ENCODE measurements at regions not wholly inside any gene's neighbourhood (a gene's known extent, or its start where the extent isn't known, plus 50 kb on each side); places are given as distances from the start of the nearest gene placed in this dataset.

DNA sequence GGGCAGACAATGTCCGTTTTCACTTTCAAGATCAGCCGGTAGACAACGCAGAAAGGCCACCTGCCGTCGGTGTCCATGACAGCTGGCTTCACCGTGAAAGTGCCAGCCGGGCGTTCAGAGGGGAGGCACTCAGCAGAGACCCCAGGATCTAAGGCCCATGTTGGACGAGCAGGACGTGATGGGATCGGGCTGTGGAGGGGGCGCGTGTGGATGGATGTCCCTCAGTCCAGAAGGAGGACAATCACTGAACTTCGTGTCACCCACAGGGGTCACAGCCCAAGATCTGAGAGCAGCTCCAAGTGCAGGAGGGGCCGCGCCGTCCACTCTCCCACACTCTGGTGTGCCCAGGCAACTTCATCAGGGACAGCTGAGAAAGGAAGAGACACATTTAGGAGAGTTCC lies 164.4 kb downstream of the BRD1 start:
- TF ChIP-seq, protein P1, sequence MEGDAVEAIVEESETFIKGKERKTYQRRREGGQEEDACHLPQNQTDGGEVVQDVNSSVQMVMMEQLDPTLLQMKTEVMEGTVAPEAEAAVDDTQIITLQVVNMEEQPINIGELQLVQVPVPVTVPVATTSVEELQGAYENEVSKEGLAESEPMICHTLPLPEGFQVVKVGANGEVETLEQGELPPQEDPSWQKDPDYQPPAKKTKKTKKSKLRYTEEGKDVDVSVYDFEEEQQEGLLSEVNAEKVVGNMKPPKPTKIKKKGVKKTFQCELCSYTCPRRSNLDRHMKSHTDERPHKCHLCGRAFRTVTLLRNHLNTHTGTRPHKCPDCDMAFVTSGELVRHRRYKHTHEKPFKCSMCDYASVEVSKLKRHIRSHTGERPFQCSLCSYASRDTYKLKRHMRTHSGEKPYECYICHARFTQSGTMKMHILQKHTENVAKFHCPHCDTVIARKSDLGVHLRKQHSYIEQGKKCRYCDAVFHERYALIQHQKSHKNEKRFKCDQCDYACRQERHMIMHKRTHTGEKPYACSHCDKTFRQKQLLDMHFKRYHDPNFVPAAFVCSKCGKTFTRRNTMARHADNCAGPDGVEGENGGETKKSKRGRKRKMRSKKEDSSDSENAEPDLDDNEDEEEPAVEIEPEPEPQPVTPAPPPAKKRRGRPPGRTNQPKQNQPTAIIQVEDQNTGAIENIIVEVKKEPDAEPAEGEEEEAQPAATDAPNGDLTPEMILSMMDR (IDR thresholded peaks at IDR 0.05) = no peak
- TF ChIP-seq EP300 (IDR thresholded peaks at IDR 0.05) = no peak
- no peak for TF ChIP-seq POLR2A (IDR thresholded peaks at IDR 0.05)
- Histone ChIP-seq H3K4me3 (no peak overlapping the region), H3K4me1 (peaks cover 0 to 9% (median 0%) of the 10 kb centered on the region in 4 donors), H3K9me3 (no peaks in the 10 kb centered on the region), H3K27ac (no peak overlapping the region), H3K36me3 (no peaks in the 10 kb centered on the region), H3K27me3 (peaks cover 0 to 19% of the 10 kb centered on the region in 2 donors)
- WGBS, 2 donors = 88% methylated on average over 17 of the region's 17 CpGs
- DNase-seq (ENCODE audit: low spot score in 2 of 2) = no peak

DNA sequence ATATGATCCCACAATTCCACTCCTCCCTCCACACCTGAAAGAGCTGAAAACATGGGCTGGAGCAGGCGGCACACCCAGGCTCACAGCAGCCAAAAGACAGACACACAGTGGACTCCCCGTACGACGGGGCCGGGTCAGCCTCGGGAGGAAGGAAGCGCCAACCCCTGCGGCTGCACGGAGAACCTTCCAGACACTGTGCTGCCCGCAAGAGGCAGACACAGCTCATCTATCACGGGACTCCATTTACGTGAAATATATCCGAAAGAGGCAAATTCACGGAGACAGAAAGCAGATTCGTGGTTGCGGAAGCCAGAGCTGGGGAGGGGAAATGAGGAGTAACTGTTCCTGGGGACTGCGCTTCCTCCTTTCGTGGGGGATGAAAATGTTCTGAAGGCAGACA lies 165.0 kb downstream of the BRD1 start:
- DNase-seq (ENCODE audit: low spot score in 2 of 2) = no peak
- WGBS, 2 donors = 80 to 83% methylated on average over 18 of the region's 18 CpGs

DNA sequence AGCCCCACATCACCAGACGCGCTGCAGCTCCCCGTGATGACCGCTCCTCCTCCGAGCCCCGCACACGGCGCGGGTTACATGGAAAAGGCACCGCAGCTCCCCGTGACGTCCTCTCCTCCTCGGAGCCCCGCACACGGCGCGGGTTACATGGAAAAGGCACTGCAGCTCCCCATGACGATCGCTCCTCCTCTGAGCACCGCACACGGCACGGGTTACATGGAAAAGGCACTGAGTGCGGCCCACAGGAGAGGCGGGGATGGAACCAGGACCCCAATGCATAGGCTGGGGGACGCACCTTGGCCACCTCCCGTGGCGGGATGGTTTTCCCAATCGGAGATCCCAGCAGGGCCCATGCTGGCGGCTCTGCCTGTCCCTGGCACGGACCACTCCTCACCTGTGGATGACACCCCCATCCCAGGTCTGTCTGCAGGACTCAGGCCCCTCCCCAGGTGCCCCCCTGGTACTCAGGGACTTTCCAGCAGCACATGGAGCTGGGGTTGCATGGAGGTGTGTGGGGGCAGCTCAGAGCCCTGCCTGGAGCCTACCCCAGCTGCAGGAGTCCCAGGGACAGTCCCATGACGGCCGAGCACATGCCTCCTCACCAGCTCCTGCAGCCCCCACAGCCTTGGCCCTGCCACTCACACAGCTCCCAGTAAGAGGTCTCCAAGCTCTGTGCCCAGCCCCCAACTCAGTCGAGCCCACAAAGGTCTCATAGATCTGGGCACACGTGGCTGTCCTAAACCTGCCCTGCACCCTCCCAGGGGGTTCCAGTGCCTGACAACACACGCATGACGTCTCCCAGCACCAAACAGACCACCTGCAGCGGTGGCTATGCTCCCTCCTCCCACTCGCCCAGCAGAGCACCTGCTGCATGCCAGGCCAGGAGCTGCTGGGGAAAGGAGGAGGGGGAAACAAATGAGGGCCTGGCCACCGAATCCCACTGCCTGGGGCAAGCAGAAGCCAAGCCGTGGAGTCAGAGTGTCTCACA lies 166.6 kb downstream of the BRD1 start:
- TF ChIP-seq, protein P1 (IDR thresholded peaks at IDR 0.05) = no peak
- no peak for TF ChIP-seq EP300 (IDR thresholded peaks at IDR 0.05)
- no peak for TF ChIP-seq POLR2A (IDR thresholded peaks at IDR 0.05)
- H3K9me3 ChIP-seq = no peaks in the 10 kb centered on the region
- no peak overlapping the region for H3K27ac ChIP-seq
- peaks cover 0 to 10% of the 10 kb centered on the region in 2 donors for H3K27me3 ChIP-seq
- no peak overlapping the region for H3K4me3 ChIP-seq
- no peaks in the 10 kb centered on the region for H3K36me3 ChIP-seq
- H3K4me1 ChIP-seq = peaks cover 0 to 1% (median 0%) of the 10 kb centered on the region in 4 donors
- DNase-seq (ENCODE audit: low spot score in 2 of 2) = no peak
- WGBS, 2 donors = 78 to 81% methylated on average over 35 to 36 of the region's 40 CpGs

More for the DNA sequence above, 165.0 kb downstream of the BRD1 start:
- H3K4me3 ChIP-seq = no peak overlapping the region
- H3K27ac ChIP-seq = no peak overlapping the region
- TF ChIP-seq EP300 (IDR thresholded peaks at IDR 0.05) = no peak
- TF ChIP-seq, protein P1 (IDR thresholded peaks at IDR 0.05) = no peak
- no peak for TF ChIP-seq POLR2A (IDR thresholded peaks at IDR 0.05)
- no peaks in the 10 kb centered on the region for H3K36me3 ChIP-seq
- H3K27me3 ChIP-seq = peaks cover 0 to 15% of the 10 kb centered on the region in 2 donors
- no peaks in the 10 kb centered on the region for H3K9me3 ChIP-seq
- peaks cover 0 to 9% (median 0%) of the 10 kb centered on the region in 4 donors for H3K4me1 ChIP-seq

DNA sequence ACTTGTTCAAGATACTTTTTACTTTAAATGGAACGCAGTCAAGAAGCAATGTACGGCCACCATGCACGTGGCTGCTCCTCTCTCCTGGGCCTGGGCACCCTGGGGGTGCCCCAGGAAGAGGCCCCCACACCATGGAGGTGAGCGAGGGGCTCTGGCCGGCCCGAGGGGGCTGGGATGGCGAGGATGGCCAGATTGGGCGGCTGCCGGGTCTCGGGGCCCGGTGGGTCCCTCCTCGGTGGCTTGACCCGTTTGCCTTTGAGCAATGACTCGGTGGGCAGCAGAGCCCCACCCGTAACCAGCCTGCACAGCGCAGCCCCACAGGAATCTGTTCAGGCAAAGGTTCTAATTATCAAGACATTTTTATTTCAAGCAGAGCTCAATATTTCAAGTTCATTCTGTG lies 167.4 kb downstream of the BRD1 start:
- Histone ChIP-seq H3K36me3 (no peaks in the 10 kb centered on the region), H3K27me3 (peaks cover 0 to 10% of the 10 kb centered on the region in 2 donors), H3K27ac (no peak overlapping the region), H3K4me1 (peaks cover 0 to 4% (median 0%) of the 10 kb centered on the region in 4 donors), H3K9me3 (no peaks in the 10 kb centered on the region), H3K4me3 (no peak overlapping the region)
- DNase-seq (ENCODE audit: low spot score in 2 of 2) = no peak
- WGBS, 2 donors = 60 to 81% methylated on average over 1 to 14 of the region's 16 CpGs
- no peak for TF ChIP-seq EP300 (IDR thresholded peaks at IDR 0.05)
- no peak for TF ChIP-seq POLR2A (IDR thresholded peaks at IDR 0.05)

DNA sequence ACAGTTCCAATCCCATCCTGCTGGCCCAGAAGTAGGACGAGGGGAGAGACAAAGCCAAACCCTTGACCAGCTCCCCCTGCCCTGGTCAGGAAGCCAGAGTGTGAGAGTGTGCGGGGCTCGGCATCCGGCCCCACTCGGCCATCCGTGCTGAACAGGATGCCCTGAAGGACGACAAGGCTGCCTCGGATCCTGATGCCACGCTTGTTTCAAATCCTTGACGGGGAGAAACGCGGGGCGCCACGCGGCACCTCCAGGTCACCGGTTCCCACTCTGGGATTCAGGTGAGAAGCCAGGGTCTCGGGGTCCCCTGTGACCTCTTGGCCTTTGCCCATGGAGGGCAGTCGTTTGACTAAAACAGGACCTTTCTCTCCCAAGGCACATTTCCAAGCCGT lies 167.8 kb downstream of the BRD1 start:
- WGBS, 2 donors = 80 to 83% methylated on average over 19 of the region's 19 CpGs
- Histone ChIP-seq H3K4me1 (peaks cover 0 to 4% (median 0%) of the 10 kb centered on the region in 4 donors), H3K36me3 (no peaks in the 10 kb centered on the region), H3K27ac (no peak overlapping the region), H3K4me3 (no peak overlapping the region), H3K9me3 (no peaks in the 10 kb centered on the region), H3K27me3 (peaks cover 0 to 8% of the 10 kb centered on the region in 2 donors)
- TF ChIP-seq, protein P1 (IDR thresholded peaks at IDR 0.05) = no peak
- no peak for DNase-seq (ENCODE audit: low spot score in 2 of 2)

Measured in tibial nerve (tissue), 4 donors.